IPS-18c (cell line): ENCODE measurements at regions not wholly inside any gene's neighbourhood (a gene's known extent, or its start where the extent isn't known, plus 50 kb on each side); places are given as distances from the start of the nearest gene placed in this dataset.

Source experiments
- H3K4me3 ChIP-seq: 2 replicates; pipeline ENCODE4 v1.7.0; 2013; ENCODE audit warnings: low read depth, mild to moderate bottlenecking, low read length, moderate library complexity; ENCODE audit not compliant: insufficient read depth
- H3K9me3 ChIP-seq: one replicate; pipeline ENCODE4 v1.6.1; 2013; ENCODE audit warnings: mild to moderate bottlenecking, low read length, moderate library complexity; ENCODE audit not compliant: control insufficient read depth, insufficient read depth

DNA sequence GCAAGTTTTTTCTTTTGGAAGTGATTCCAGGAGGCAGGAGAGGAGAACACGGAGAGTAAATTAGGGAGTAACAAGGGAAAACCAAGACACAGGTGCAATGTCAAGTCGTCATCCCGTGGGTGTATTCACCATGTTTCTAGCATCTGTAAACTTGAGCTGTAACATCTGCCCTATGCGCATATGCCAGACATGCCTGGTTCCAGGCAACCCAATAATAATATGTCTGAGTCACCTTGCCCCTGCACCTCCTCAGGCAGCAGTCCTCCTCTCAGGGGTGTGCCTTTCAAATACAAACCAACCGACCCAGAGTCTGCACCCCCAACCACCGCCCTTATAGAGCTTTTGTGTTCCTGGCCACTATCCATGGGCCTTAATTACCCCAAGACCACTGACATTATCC lies 107.0 kb upstream of the PDE1C start:
- Histone ChIP-seq H3K4me3 (no peak overlapping the region), H3K9me3 (no peaks in the 10 kb centered on the region)

GRCh38 chr7:32175099-32175498 lies 104.9 kb upstream of the PDE1C start:
- peaks cover 2% of the 10 kb centered on the region for H3K9me3 ChIP-seq
- no peak overlapping the region for H3K4me3 ChIP-seq

GRCh38 chr7:32171248-32171647 lies 101.0 kb upstream of the PDE1C start:
- Histone ChIP-seq H3K4me3 (no peak overlapping the region), H3K9me3 (peaks cover 2% of the 10 kb centered on the region)

DNA sequence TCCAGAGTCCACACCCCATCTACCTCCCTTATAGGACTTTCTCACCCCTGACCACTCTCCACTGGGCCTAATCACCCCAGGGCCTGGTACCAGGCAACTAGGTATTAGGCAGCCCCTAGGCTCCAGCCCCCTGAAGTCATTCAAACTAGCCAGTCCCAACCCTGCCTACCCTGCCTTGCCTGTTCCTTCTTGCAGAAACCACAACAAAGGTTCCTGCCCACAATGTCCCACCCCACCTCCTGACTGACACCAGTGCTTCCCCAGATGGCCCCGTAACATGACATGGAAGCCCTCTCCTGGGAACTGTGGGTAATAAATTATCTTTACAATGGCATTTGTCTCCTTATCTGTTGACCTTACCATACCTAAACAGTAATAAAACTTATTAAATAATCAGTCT lies 100.6 kb upstream of the PDE1C start:
- peaks cover 2% of the 10 kb centered on the region for H3K9me3 ChIP-seq
- H3K4me3 ChIP-seq, result no peak overlapping the region

DNA sequence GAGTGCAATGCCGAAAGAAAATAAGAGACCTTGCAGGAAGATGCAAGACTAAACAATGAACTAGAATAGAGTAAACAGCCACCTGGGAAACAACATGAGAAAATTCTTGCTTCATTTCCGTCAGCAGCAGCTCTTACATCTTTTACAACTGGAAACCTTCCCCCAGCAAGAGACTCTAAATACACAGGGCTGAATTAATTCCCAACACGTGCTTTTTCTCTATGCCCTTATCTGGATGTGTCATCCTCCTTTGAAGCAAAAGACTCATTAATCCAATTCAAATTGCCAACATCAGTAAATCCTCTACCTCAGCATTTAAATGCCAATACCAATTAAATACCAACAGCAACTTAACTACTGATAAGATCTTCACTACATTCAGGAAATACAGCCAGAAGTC lies 99.0 kb upstream of the PDE1C start:
- H3K9me3 ChIP-seq, result peaks cover 2% of the 10 kb centered on the region
- H3K4me3 ChIP-seq, result no peak overlapping the region

- H3K4me3 ChIP-seq, result no peak overlapping the region
- H3K9me3 ChIP-seq, result peaks cover 2% of the 10 kb centered on the region
Observed at GRCh38 chr7:32167815-32168214, 97.6 kb upstream of the PDE1C start.

DNA sequence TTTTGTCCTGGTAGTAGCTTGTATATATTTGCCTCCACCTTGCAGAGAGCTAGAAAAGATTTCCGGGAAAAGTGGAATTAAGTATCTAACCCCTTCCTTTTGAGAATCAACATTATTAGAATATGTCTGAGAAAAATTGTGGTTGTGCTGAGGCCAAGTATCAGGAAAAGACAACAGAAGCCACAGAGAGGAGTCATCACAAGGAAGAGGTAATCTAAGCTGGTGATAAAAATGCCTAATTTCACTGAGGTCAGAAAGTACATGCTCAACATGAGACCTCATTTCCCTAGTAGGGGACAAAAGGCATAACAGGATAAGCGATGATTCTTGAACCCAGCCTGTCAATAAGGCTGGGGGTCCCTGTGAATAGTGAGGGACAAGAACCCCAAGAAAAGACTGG lies 97.0 kb upstream of the PDE1C start:
- Histone ChIP-seq H3K9me3 (peaks cover 2% of the 10 kb centered on the region), H3K4me3 (no peak overlapping the region)

- Histone ChIP-seq H3K4me3 (no peak overlapping the region), H3K9me3 (no peaks in the 10 kb centered on the region)
Observed at GRCh38 chr7:32164341-32164996, 94.3 kb upstream of the PDE1C start.

DNA sequence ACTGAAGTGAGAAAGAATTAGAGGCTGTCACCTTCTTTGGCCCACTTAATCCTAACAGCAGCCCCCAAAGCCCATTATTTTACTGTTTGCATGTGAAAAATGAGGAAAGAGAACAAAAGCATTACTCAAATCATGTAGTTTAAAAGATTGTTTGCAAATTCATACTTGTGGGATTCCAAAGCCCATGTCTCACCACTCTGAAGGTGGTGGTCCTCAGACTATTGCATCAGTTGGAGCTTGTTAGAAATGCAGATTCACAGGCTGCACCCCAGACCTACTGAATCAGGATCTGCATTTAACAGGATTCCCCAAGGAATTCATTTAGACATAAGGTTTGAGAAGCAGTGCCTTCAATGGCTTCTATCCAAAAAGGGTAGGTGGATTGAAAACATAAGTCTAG lies 93.7 kb upstream of the PDE1C start:
- no peak overlapping the region for H3K4me3 ChIP-seq

GRCh38 chr7:32163141-32163806 lies 93.1 kb upstream of the PDE1C start:
- Histone ChIP-seq H3K4me3 (no peak overlapping the region), H3K9me3 (no peaks in the 10 kb centered on the region)

More for the DNA sequence above, 93.7 kb upstream of the PDE1C start:
- H3K9me3 ChIP-seq, result no peaks in the 10 kb centered on the region

DNA sequence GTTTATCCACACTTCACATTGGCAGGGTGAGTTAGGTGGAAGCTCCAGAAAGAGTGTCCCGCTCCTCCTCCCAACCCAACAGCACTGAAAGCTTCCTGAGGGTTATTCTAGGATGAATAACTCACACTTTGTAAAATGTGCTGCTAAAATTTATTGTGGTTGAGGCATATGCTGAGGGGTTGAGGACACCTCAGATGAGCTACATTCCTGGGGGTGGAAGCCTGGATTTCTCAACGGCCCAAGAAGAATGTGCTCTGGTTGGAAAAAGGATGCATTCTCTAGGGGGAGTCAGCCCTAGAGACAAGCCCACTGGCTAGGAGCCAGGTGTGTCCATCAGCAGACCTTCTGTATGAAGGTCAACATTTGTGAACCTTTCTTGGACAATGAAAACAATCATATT lies 91.5 kb upstream of the PDE1C start:
- Histone ChIP-seq H3K4me3 (no peak overlapping the region), H3K9me3 (peaks cover 2% of the 10 kb centered on the region)

- H3K9me3 ChIP-seq, result peaks cover 2% of the 10 kb centered on the region
- H3K4me3 ChIP-seq, result no peak overlapping the region
Observed at GRCh38 chr7:32158751-32159745, 88.8 kb upstream of the PDE1C start.

- no peak overlapping the region for H3K4me3 ChIP-seq
- H3K9me3 ChIP-seq, result peaks cover 2% of the 10 kb centered on the region
Observed at GRCh38 chr7:32158076-32158475, 87.9 kb upstream of the PDE1C start.

- no peak overlapping the region for H3K4me3 ChIP-seq
- peaks cover 2% of the 10 kb centered on the region for H3K9me3 ChIP-seq
Observed at GRCh38 chr7:32155712-32156111, 85.5 kb upstream of the PDE1C start.

- peaks cover 2% of the 10 kb centered on the region for H3K9me3 ChIP-seq
Observed at GRCh38 chr7:32154797-32155196, 84.6 kb upstream of the PDE1C start.

DNA sequence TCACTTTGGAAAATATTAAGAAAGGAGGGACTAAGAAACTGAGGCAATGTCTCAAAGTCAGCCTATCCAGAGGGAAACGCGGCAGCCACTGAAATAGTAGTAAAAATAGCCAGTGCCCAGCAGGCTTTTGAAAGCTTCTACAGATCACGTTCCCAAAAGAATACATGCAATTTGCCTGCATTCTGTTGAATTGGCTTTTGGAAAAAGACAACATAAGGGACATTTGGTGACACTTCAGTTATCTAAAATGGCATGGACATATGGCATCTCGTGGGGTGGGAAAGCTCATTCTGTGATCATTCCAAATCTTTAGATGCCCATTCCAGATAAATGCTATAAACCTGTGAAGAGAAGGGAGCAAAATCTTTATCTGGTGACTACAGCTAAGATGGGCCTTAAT lies 82.8 kb upstream of the PDE1C start:
- Histone ChIP-seq H3K9me3 (peaks cover 2% of the 10 kb centered on the region), H3K4me3 (no peak overlapping the region)

More at GRCh38 chr7:32154797-32155196, 84.6 kb upstream of the PDE1C start:
- H3K4me3 ChIP-seq, result no peak overlapping the region

- Histone ChIP-seq H3K9me3 (peaks cover 2% of the 10 kb centered on the region), H3K4me3 (no peak overlapping the region)
Observed at GRCh38 chr7:32152576-32152975, 82.4 kb upstream of the PDE1C start.

GRCh38 chr7:32150589-32150988 lies 80.4 kb upstream of the PDE1C start:
- no peak overlapping the region for H3K4me3 ChIP-seq
- H3K9me3 ChIP-seq, result peaks cover 2% of the 10 kb centered on the region
